DND-41 (cell line): ENCODE measurements at regions not wholly inside any gene's neighbourhood (a gene's known extent, or its start where the extent isn't known, plus 50 kb on each side); places are given as distances from the start of the nearest gene placed in this dataset.

Experiments used
- CTCF ChIP-seq: IDR thresholded peaks from 2 replicates; pipeline ENCODE4 v1.5.1; 2012; ENCODE audit warnings: borderline replicate concordance, low read length, moderate library complexity, mild to moderate bottlenecking; ENCODE audit not compliant: poor library complexity, severe bottlenecking; ENCODE audit errors: extremely low read depth
- EZH2 ChIP-seq: IDR thresholded peaks from 3 replicates; pipeline ENCODE4 v1.6.1; 2012; ENCODE audit warnings: borderline replicate concordance, low read depth, mild to moderate bottlenecking, moderate library complexity, low read length, inconsistent platforms; ENCODE audit not compliant: severe bottlenecking

- TF ChIP-seq CTCF (no peak), EZH2 (no peak)
Measured at GRCh38 chr11:79830446-79830845, 389.6 kb upstream of the TENM4 start.
